HG02798 (cell line): ENCODE measurements at regions not wholly inside any gene's neighbourhood (a gene's known extent, or its start where the extent isn't known, plus 50 kb on each side); places are given as distances from the start of the nearest gene placed in this dataset.

Experiments used
- ATAC-seq: cut with Tn5 transposase; IDR thresholded peaks from one replicate; pipeline ENCODE4 v1.9.1; 2021; ENCODE audit warnings: mild to moderate bottlenecking; ENCODE audit not compliant: unreplicated experiment, poor library complexity

GRCh38 chr16:72246423-72246822 lies 74.5 kb upstream of the PMFBP1 start:
- peak; percentile 78 for ATAC-seq

GRCh38 chr16:72244853-72245252 lies 72.9 kb upstream of the PMFBP1 start:
- ATAC-seq, result no peak

- no peak for ATAC-seq
These were observed 71.7 kb upstream of the PMFBP1 start for GRCh38 chr16:72243621-72244020.

GRCh38 chr16:72242757-72243156 lies 70.8 kb upstream of the PMFBP1 start:
- no peak for ATAC-seq

GRCh38 chr16:72241930-72242329 lies 70.0 kb upstream of the PMFBP1 start:
- no peak for ATAC-seq

- ATAC-seq, result no peak
These were observed 69.1 kb upstream of the PMFBP1 start for GRCh38 chr16:72241008-72241407.

- ATAC-seq, result no peak
These were observed 68.5 kb upstream of the PMFBP1 start for GRCh38 chr16:72240466-72240865.

- ATAC-seq, result no peak
These were observed 64.9 kb upstream of the PMFBP1 start for GRCh38 chr16:72236866-72237265.

GRCh38 chr16:72234387-72234786 lies 62.4 kb upstream of the PMFBP1 start:
- no peak for ATAC-seq

GRCh38 chr16:72228014-72228413 lies 56.1 kb upstream of the PMFBP1 start:
- ATAC-seq, result no peak

GRCh38 chr16:72226136-72226535 lies 54.2 kb upstream of the PMFBP1 start:
- no peak for ATAC-seq

- ATAC-seq, result no peak
These were observed 52.4 kb upstream of the PMFBP1 start for GRCh38 chr16:72224260-72224768.

GRCh38 chr16:72222503-72222902 lies 50.5 kb upstream of the PMFBP1 start:
- no peak for ATAC-seq
